ENCODE measurements at regions not wholly inside any gene's neighbourhood (a gene's known extent, or its start where the extent isn't known, plus 50 kb on each side); places are given as distances from the start of the nearest gene placed in this dataset.

DNA sequence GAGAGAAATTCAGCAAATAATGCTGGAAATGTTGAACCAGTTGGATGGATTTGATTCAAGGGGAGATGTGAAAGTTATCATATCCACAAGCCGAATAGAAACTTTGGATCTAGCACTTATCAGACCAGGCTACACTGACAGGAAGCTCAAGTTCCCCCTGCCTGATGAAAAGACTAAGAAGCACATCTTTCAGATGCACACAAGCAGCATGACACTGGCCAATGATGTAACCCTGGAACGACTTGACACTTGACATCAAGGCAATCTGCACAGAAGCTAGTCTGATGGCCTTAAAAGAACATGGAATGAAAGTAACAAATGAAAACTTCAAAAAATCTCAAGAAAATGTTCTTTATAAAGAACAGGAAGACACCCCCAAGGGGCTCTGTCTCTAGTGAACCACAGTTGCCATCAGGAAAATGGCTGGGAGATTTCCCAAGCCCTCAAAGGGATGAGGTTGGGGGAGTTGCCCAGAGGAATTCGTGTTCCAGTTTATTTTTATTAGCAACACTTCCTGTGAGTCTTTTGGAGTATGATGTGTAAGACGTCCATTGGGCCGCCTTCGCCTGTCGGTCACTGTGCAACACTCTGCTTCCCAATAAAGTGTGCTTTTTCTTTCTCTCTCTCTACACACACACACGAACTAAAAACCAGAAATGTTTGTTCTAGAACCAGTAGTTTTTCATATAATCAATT lies 200.0 kb downstream of the HIBADH start:
- peak overlapping the region; percentile 33 for H3K4me3 ChIP-seq (ENCODE audit: low read length)
- H3K9me2 ChIP-seq (replicated peaks; ENCODE audit: low read length), result no peaks in the 10 kb centered on the region
- H3F3A ChIP-seq (ENCODE audit: low read length, unreplicated experiment), result no peaks in the 10 kb centered on the region
- H3K4me2 ChIP-seq (ENCODE audit: low read length), result peak overlapping the region; percentile 57
- ATAC-seq (peak; percentile 90), DNase-seq (peak; percentile 83)
- H3K9me3 ChIP-seq (ENCODE audit: low read length), result no peaks in the 10 kb centered on the region
- peaks cover 19% of the 10 kb centered on the region for H3K4me1 ChIP-seq (ENCODE audit: insufficient read depth, low read length)
- peak overlapping the region; percentile 58 for H2AFZ ChIP-seq (ENCODE audit: low read length)
- TF ChIP-seq EZH2phosphoT487 (IDR thresholded peaks at IDR 0.05; ENCODE audit: borderline replicate concordance, low read length) (no peak), EZH2 (IDR thresholded peaks at IDR 0.05; ENCODE audit: low read length, unreplicated experiment) (no peak), CTCF (conservative IDR thresholded peaks at IDR 0.05; ENCODE audit: low read depth, low read length) (no peak)
- no TSS peak for BruUV-seq (replicated peaks)
- peak overlapping the region; percentile 50 for H3K27ac ChIP-seq (ENCODE audit: low read length)
- no peak overlapping the region for H3K9ac ChIP-seq (ENCODE audit: low read length)
- ChIA-PET CTCF (no interaction called here), POLR2A (ENCODE audit: unreplicated experiment) (no interaction called here)
- H3K27me3 ChIP-seq (ENCODE audit: low read length), result no peaks in the 10 kb centered on the region
- intact Hi-C loops (cut with micrococcal nuclease), result no loop called here
- H3K36me3 ChIP-seq (ENCODE audit: low read depth, low read length), result no peaks in the 10 kb centered on the region
- H4K20me1 ChIP-seq (ENCODE audit: low read length), result no peaks in the 10 kb centered on the region
- no peaks in the 10 kb centered on the region for H3K79me2 ChIP-seq (ENCODE audit: low read length)

DNA sequence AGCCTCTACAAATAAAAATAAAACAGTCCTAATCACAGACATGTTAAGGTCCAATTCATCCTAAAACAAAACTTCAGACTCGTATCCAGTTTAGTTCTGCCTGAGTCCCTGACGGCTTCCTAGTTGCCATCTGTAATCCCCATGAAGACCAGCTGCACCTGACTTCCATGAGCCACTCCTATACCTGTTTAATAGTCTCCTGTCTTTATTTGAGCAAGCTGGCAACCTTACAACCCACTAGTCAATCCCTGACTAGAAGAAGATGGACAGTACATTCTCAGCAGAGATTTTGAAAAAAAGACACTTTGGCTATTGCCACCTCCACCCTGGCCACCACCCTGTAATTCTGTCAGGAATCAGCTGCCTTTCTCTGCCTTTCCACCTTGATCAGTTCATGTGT lies 197.7 kb downstream of the HIBADH start:
- ATAC-seq (no peak), DNase-seq (no peak)
- H3K9me2 ChIP-seq (replicated peaks; ENCODE audit: low read length), result no peaks in the 10 kb centered on the region
- no peak overlapping the region for H3K4me3 ChIP-seq (ENCODE audit: low read length)
- H3K9ac ChIP-seq (ENCODE audit: low read length), result no peak overlapping the region
- no peak for TF ChIP-seq EZH2 (IDR thresholded peaks at IDR 0.05; ENCODE audit: low read length, unreplicated experiment)
- no peak for TF ChIP-seq EZH2phosphoT487 (IDR thresholded peaks at IDR 0.05; ENCODE audit: borderline replicate concordance, low read length)
- TF ChIP-seq CTCF (conservative IDR thresholded peaks at IDR 0.05; ENCODE audit: low read depth, low read length), result no peak
- H3F3A ChIP-seq (ENCODE audit: low read length, unreplicated experiment), result no peaks in the 10 kb centered on the region
- H2AFZ ChIP-seq (ENCODE audit: low read length), result no peak overlapping the region
- H3K27ac ChIP-seq (ENCODE audit: low read length), result no peak overlapping the region
- POLR2A ChIA-PET (ENCODE audit: unreplicated experiment), result no interaction called here
- CTCF ChIA-PET, result no interaction called here
- H3K4me1 ChIP-seq (ENCODE audit: insufficient read depth, low read length), result peaks cover 19% of the 10 kb centered on the region
- no peaks in the 10 kb centered on the region for H3K9me3 ChIP-seq (ENCODE audit: low read length)
- no TSS peak for BruUV-seq (replicated peaks)
- H3K36me3 ChIP-seq (ENCODE audit: low read depth, low read length), result no peaks in the 10 kb centered on the region
- H4K20me1 ChIP-seq (ENCODE audit: low read length), result no peaks in the 10 kb centered on the region
- intact Hi-C loops (cut with micrococcal nuclease), result no loop called here
- no peaks in the 10 kb centered on the region for H3K79me2 ChIP-seq (ENCODE audit: low read length)
- no peak overlapping the region for H3K4me2 ChIP-seq (ENCODE audit: low read length)
- H3K27me3 ChIP-seq (ENCODE audit: low read length), result no peaks in the 10 kb centered on the region

GRCh38 chr7:27466703-27467102 lies 196.0 kb downstream of the HIBADH start:
- no peaks in the 10 kb centered on the region for H3K79me2 ChIP-seq (ENCODE audit: low read length)
- no peaks in the 10 kb centered on the region for H3K36me3 ChIP-seq (ENCODE audit: low read depth, low read length)
- no peaks in the 10 kb centered on the region for H3F3A ChIP-seq (ENCODE audit: low read length, unreplicated experiment)
- peaks cover 19% of the 10 kb centered on the region for H3K4me1 ChIP-seq (ENCODE audit: insufficient read depth, low read length)
- TF ChIP-seq EZH2phosphoT487 (IDR thresholded peaks at IDR 0.05; ENCODE audit: borderline replicate concordance, low read length) (no peak), CTCF (conservative IDR thresholded peaks at IDR 0.05; ENCODE audit: low read depth, low read length) (no peak), EZH2 (IDR thresholded peaks at IDR 0.05; ENCODE audit: low read length, unreplicated experiment) (no peak)
- no peaks in the 10 kb centered on the region for H3K9me3 ChIP-seq (ENCODE audit: low read length)
- H3K27ac ChIP-seq (ENCODE audit: low read length), result no peak overlapping the region
- no TSS peak for BruUV-seq (replicated peaks)
- CTCF ChIA-PET, result no interaction called here
- no peak overlapping the region for H3K4me2 ChIP-seq (ENCODE audit: low read length)
- no peaks in the 10 kb centered on the region for H3K9me2 ChIP-seq (replicated peaks; ENCODE audit: low read length)
- ATAC-seq, result no peak
- H4K20me1 ChIP-seq (ENCODE audit: low read length), result no peaks in the 10 kb centered on the region
- POLR2A ChIA-PET (ENCODE audit: unreplicated experiment), result no interaction called here
- no peak for DNase-seq
- intact Hi-C loops (cut with micrococcal nuclease), result no loop called here
- H3K9ac ChIP-seq (ENCODE audit: low read length), result no peak overlapping the region
- H2AFZ ChIP-seq (ENCODE audit: low read length), result no peak overlapping the region
- no peaks in the 10 kb centered on the region for H3K27me3 ChIP-seq (ENCODE audit: low read length)
- H3K4me3 ChIP-seq (ENCODE audit: low read length), result no peak overlapping the region
